ENCODE measurements at regions not wholly inside any gene's neighbourhood (a gene's known extent, or its start where the extent isn't known, plus 50 kb on each side); places are given as distances from the start of the nearest gene placed in this dataset.

GRCh38 chr5:93874491-93874890 is 133.1 kb upstream of the POU5F2 start:
- DNase-seq (ENCODE audit: low read depth) = peak; percentile 16
- no peak overlapping the region for H3K4me3 ChIP-seq (replicated peaks; ENCODE audit: low read depth, low read length)
- no peak for TF ChIP-seq CTCF (IDR thresholded peaks at IDR 0.05; ENCODE audit: low read length, missing control alignments)

- H3K4me3 ChIP-seq (replicated peaks; ENCODE audit: low read depth, low read length) = no peak overlapping the region
- DNase-seq (ENCODE audit: low read depth) = peak; percentile 61
- TF ChIP-seq CTCF (IDR thresholded peaks at IDR 0.05; ENCODE audit: low read length, missing control alignments) = no peak
Observed at GRCh38 chr5:93874080-93874479, 132.7 kb upstream of the POU5F2 start.

- DNase-seq (ENCODE audit: low read depth) = no peak
- no peak for TF ChIP-seq CTCF (IDR thresholded peaks at IDR 0.05; ENCODE audit: low read length, missing control alignments)
- no peak overlapping the region for H3K4me3 ChIP-seq (replicated peaks; ENCODE audit: low read depth, low read length)
Observed at GRCh38 chr5:93873211-93873736, 131.9 kb upstream of the POU5F2 start.

GRCh38 chr5:93870649-93871048 is 129.2 kb upstream of the POU5F2 start:
- no peak for DNase-seq (ENCODE audit: low read depth)
- no peak for TF ChIP-seq CTCF (IDR thresholded peaks at IDR 0.05; ENCODE audit: low read length, missing control alignments)

GRCh38 chr5:93868851-93869250 is 127.5 kb upstream of the POU5F2 start:
- no peak for DNase-seq (ENCODE audit: low read depth)
- no peak overlapping the region for H3K4me3 ChIP-seq (replicated peaks; ENCODE audit: low read depth, low read length)
- no peak for TF ChIP-seq CTCF (IDR thresholded peaks at IDR 0.05; ENCODE audit: low read length, missing control alignments)

More at GRCh38 chr5:93870649-93871048, 129.2 kb upstream of the POU5F2 start:
- H3K4me3 ChIP-seq (replicated peaks; ENCODE audit: low read depth, low read length) = no peak overlapping the region

- DNase-seq (ENCODE audit: low read depth) = no peak
- no peak for TF ChIP-seq CTCF (IDR thresholded peaks at IDR 0.05; ENCODE audit: low read length, missing control alignments)
Observed at GRCh38 chr5:93850311-93850710, 108.9 kb upstream of the POU5F2 start.

GRCh38 chr5:93845376-93845775 is 104.0 kb upstream of the POU5F2 start:
- H3K4me3 ChIP-seq (replicated peaks; ENCODE audit: low read depth, low read length) = no peak overlapping the region
- no peak for DNase-seq (ENCODE audit: low read depth)
- no peak for TF ChIP-seq CTCF (IDR thresholded peaks at IDR 0.05; ENCODE audit: low read length, missing control alignments)

More at GRCh38 chr5:93850311-93850710, 108.9 kb upstream of the POU5F2 start:
- no peak overlapping the region for H3K4me3 ChIP-seq (replicated peaks; ENCODE audit: low read depth, low read length)

Measured in fibroblast of pulmonary artery (primary cell).